Astrocyte (in vitro differentiated cells and primary cell): ENCODE measurements at regions not wholly inside any gene's neighbourhood (a gene's known extent, or its start where the extent isn't known, plus 50 kb on each side); places are given as distances from the start of the nearest gene placed in this dataset.

Experiments used
- EZH2 ChIP-seq: IDR thresholded peaks from 2 replicates; pipeline ENCODE4 v1.6.1; 2012; ENCODE audit warnings: mild to moderate bottlenecking, low read length, inconsistent platforms; ENCODE audit not compliant: insufficient read depth
- TF ChIP-seq, protein P1 (sequence below): IDR thresholded peaks from 2 replicates; pipeline ENCODE4 v1.5.1; 2011; ENCODE audit warnings: low read depth, mild to moderate bottlenecking, inconsistent platforms, low read length, moderate library complexity; ENCODE audit not compliant: insufficient read depth

DNA sequence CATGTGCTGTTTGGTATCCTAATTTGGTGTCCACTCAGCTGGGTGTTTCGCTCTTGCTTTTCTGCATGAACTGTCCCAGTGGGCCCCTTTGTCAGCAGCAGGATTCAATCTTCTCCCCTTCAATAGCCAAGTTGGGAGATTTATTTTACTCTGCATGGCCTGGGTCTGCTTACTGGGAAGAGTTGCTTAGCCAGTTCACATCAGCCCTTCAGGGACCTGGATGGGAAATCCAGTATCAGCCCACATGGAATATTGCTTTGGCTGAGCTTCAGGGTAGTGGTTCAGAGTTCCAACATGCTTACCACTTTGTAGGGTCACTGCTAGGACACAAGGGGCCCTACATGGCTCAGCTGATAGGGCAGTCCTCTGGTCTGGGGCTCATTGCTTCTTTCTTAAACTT lies 93.0 kb upstream of the BOC start:
- TF ChIP-seq, protein P1, sequence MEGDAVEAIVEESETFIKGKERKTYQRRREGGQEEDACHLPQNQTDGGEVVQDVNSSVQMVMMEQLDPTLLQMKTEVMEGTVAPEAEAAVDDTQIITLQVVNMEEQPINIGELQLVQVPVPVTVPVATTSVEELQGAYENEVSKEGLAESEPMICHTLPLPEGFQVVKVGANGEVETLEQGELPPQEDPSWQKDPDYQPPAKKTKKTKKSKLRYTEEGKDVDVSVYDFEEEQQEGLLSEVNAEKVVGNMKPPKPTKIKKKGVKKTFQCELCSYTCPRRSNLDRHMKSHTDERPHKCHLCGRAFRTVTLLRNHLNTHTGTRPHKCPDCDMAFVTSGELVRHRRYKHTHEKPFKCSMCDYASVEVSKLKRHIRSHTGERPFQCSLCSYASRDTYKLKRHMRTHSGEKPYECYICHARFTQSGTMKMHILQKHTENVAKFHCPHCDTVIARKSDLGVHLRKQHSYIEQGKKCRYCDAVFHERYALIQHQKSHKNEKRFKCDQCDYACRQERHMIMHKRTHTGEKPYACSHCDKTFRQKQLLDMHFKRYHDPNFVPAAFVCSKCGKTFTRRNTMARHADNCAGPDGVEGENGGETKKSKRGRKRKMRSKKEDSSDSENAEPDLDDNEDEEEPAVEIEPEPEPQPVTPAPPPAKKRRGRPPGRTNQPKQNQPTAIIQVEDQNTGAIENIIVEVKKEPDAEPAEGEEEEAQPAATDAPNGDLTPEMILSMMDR, result no peak
- TF ChIP-seq EZH2, result no peak
